CD4-positive, alpha-beta T cell (primary cell): ENCODE measurements at regions not wholly inside any gene's neighbourhood (a gene's known extent, or its start where the extent isn't known, plus 50 kb on each side); places are given as distances from the start of the nearest gene placed in this dataset.

Experiments
- ATAC-seq: fragments of 200-7000 bp; cut with Tn5 transposase; one replicate; pipeline ENCODE4 v1.10.0; 2022; ENCODE audit warnings: mild to moderate bottlenecking; ENCODE audit not compliant: poor library complexity
- CTCF ChIA-PET: fragments of 350-600 bp; sonication (Branson Sonifier 250); formaldehyde crosslinking; loops from one replicate; lab custom pipeline; 2021; ENCODE audit warnings: antibody characterized with exemption, inconsistent platforms; lab: Charles Lee
- POLR2A ChIA-PET: fragments of 350-600 bp; sonication (Branson Sonifier 250); formaldehyde crosslinking; loops from one replicate; lab custom pipeline; 2021; ENCODE audit warnings: antibody characterized with exemption, inconsistent platforms; lab: Charles Lee
- DNase-seq, 14 experiments: peaks; one replicate each; pipeline ENCODE4 v3.0.0-alpha.2; 2013 to 2020; ENCODE audit warnings: mixed read lengths in 2 of 14
- H3K27ac ChIP-seq, 2 donors: one replicate each; pipeline versions ENCODE4 v1.5.1 to v1.7.0; 2013; ENCODE audit warnings: low read length in 2 of 2, low read depth in 1 of 2, mild to moderate bottlenecking in 1 of 2
- H3K27me3 ChIP-seq, 2 experiments: 1 replicate in 1 of 2; 2 replicates in 1 of 2; pipeline versions ENCODE4 v1.6.1 to v1.7.0; 2013; ENCODE audit warnings: low read length in 2 of 2, control low read depth in 1 of 2, mild to moderate bottlenecking in 1 of 2, moderate library complexity in 1 of 2; ENCODE audit not compliant: insufficient read depth in 2 of 2, control insufficient read depth in 1 of 2
- H3K36me3 ChIP-seq: one replicate; pipeline ENCODE4 v1.6.1; 2013; ENCODE audit warnings: low read length, control low read depth; ENCODE audit not compliant: insufficient read depth
- H3K4me1 ChIP-seq: one replicate; pipeline ENCODE4 v1.6.1; 2013; ENCODE audit warnings: low read length, control low read depth; ENCODE audit not compliant: insufficient read depth
- H3K4me3 ChIP-seq: one replicate; pipeline ENCODE4 v1.5.1; 2013; ENCODE audit warnings: mild to moderate bottlenecking, low read length, moderate library complexity
- H3K9me3 ChIP-seq, 2 experiments: 1 replicate in 1 of 2; 2 replicates in 1 of 2; pipeline versions ENCODE4 v1.6.1 to v1.7.0; 2013; ENCODE audit warnings: low read length in 2 of 2, mild to moderate bottlenecking in 2 of 2, control low read depth in 1 of 2, moderate library complexity in 1 of 2; ENCODE audit not compliant: control insufficient read depth in 1 of 2, insufficient read depth in 1 of 2
- H3K27ac Mint-ChIP-seq: one replicate; pipeline ENCODE4 v1.8.0; 2020; ENCODE audit warnings: mixed read lengths
- H3K27me3 Mint-ChIP-seq: one replicate; pipeline ENCODE4 v1.8.0; 2021; ENCODE audit warnings: mixed read lengths
- H3K36me3 Mint-ChIP-seq: one replicate; pipeline ENCODE4 v1.8.0; 2021; ENCODE audit warnings: low read depth, mixed read lengths
- H3K4me1 Mint-ChIP-seq: one replicate; pipeline ENCODE4 v1.8.0; 2021; ENCODE audit warnings: low read depth, mixed read lengths
- H3K4me3 Mint-ChIP-seq: one replicate; pipeline ENCODE4 v1.8.0; 2020; ENCODE audit warnings: mild to moderate bottlenecking, mixed read lengths
- H3K9me3 Mint-ChIP-seq: one replicate; pipeline ENCODE4 v1.8.0; 2020; ENCODE audit warnings: mixed read lengths
- CTCF ChIP-seq: fragments of 200-600 bp; IDR thresholded peaks from one replicate; pipeline ENCODE4 v1.8.0; 2022; ENCODE audit warnings: antibody characterized with exemption, mild to moderate bottlenecking
- intact Hi-C, 2 experiments: fragments of 100-400 bp; cut with DNase I in 1 of 2; cut with micrococcal nuclease in 1 of 2; formaldehyde crosslinking; loops; one replicate each; pipeline versions ENCODE4 v1.15.1 to v1.9.0; 2023 to 2025; cut with DNase I, micrococcal nuclease

DNA sequence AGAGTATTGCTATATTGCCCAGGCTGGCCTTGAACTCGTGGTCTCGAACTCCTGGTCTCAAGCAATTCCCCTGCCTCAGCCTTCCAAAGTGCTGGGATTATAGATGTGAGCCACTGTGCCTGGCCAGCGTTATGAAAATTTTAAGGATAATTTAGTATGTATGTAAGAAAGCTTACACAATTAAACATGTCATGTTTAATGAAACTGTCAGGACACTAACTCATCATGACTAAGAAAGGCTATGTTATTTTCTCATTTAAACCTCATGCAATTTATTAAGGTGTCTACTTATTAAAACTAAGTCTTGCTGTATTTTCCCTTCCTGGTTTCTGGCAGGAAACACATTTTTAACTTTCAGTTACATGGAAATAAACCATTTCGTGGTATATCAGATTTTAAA, 106.8 kb upstream of the ATP10A start:
- no peaks in the 10 kb centered on the region for H3K4me1 Mint-ChIP-seq
- peaks cover 11% of the 10 kb centered on the region for H3K27me3 Mint-ChIP-seq
- H3K9me3 ChIP-seq = no peaks in the 10 kb centered on the region
- H3K27ac ChIP-seq = no peak overlapping the region
- H3K27me3 ChIP-seq = peaks cover 3 to 4% of the 10 kb centered on the region in 2 experiments
- POLR2A ChIA-PET = no interaction called here
- H3K27ac Mint-ChIP-seq = no peak overlapping the region
- intact Hi-C loops = no loop called here
- H3K36me3 Mint-ChIP-seq = no peaks in the 10 kb centered on the region
- no peaks in the 10 kb centered on the region for H3K36me3 ChIP-seq
- no peak overlapping the region for H3K4me3 ChIP-seq
- H3K9me3 Mint-ChIP-seq = no peaks in the 10 kb centered on the region
- CTCF ChIA-PET = no interaction called here
- no peak for TF ChIP-seq CTCF
- DNase-seq = no peak
- ATAC-seq = no peak
- no peak overlapping the region for H3K4me3 Mint-ChIP-seq
- H3K4me1 ChIP-seq = no peaks in the 10 kb centered on the region

GRCh38 chr15:25967116-25967515, 104.0 kb upstream of the ATP10A start:
- Mint-ChIP-seq H3K27ac (no peak overlapping the region), H3K4me1 (no peaks in the 10 kb centered on the region), H3K36me3 (no peaks in the 10 kb centered on the region), H3K4me3 (no peak overlapping the region), H3K9me3 (peaks cover 2% of the 10 kb centered on the region), H3K27me3 (peaks cover 15% of the 10 kb centered on the region)
- ChIA-PET POLR2A (no interaction called here), CTCF (no interaction called here)
- Histone ChIP-seq H3K4me3 (no peak overlapping the region), H3K4me1 (no peaks in the 10 kb centered on the region), H3K9me3 (peaks cover 0 to 4% of the 10 kb centered on the region in 2 experiments), H3K36me3 (no peaks in the 10 kb centered on the region), H3K27me3 (peaks cover 0 to 4% of the 10 kb centered on the region in 2 experiments), H3K27ac (no peak overlapping the region)
- ATAC-seq = no peak
- DNase-seq = no peak
- TF ChIP-seq CTCF = no peak
- intact Hi-C loops = no loop called here

DNA sequence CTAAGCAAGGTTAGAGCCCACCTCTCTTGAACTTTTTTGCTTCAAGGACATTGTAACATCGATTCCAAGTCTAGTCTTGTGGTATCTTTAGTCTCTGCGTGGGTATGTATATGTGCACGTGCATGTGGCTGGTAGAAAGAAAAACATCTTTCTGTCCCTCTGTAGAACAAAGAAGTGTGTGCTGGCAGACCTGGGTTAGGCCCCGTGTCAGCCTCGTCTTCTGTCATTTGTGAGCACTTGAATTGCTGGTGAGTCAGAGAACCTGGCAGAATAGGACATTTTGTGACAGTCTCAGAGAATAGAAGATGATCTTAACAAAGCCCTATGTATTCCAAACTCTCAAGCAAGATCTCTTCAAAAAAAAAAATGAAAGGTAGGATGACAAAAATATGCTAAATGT, 102.2 kb upstream of the ATP10A start:
- no peak for TF ChIP-seq CTCF
- Histone ChIP-seq H3K4me1 (no peaks in the 10 kb centered on the region), H3K27me3 (peaks cover 0 to 4% of the 10 kb centered on the region in 2 experiments), H3K4me3 (no peak overlapping the region), H3K9me3 (peaks cover 0 to 4% of the 10 kb centered on the region in 2 experiments), H3K27ac (no peak overlapping the region), H3K36me3 (no peaks in the 10 kb centered on the region)
- peaks cover 11% of the 10 kb centered on the region for H3K27me3 Mint-ChIP-seq
- no peak overlapping the region for H3K4me3 Mint-ChIP-seq
- H3K9me3 Mint-ChIP-seq = peaks cover 2% of the 10 kb centered on the region
- H3K27ac Mint-ChIP-seq = no peak overlapping the region
- no peaks in the 10 kb centered on the region for H3K36me3 Mint-ChIP-seq
- no peaks in the 10 kb centered on the region for H3K4me1 Mint-ChIP-seq
- intact Hi-C loops = no loop called here
- DNase-seq (no peak), ATAC-seq (no peak)
- ChIA-PET POLR2A (no interaction called here), CTCF (no interaction called here)
